Glomerular visceral epithelial cell (primary cell): ENCODE measurements at regions not wholly inside any gene's neighbourhood (a gene's known extent, or its start where the extent isn't known, plus 50 kb on each side); places are given as distances from the start of the nearest gene placed in this dataset.

Experiments
- DNase-seq: peaks from one replicate; pipeline ENCODE4 v3.0.0-alpha.2; 2016; ENCODE audit errors: extremely low spot score

- no peak for DNase-seq
Measured at GRCh38 chrX:25219480-25219879, 203.7 kb upstream of the ARX start.

- DNase-seq, result no peak
Measured at GRCh38 chrX:25213611-25214010, 197.8 kb upstream of the ARX start.

- DNase-seq, result no peak
Measured at GRCh38 chrX:25207803-25208475, 192.2 kb upstream of the ARX start.

- DNase-seq, result peak; percentile 44
Measured at GRCh38 chrX:25206778-25207177, 191.0 kb upstream of the ARX start.

GRCh38 chrX:25204182-25204581, 188.4 kb upstream of the ARX start:
- no peak for DNase-seq

GRCh38 chrX:25202827-25203226, 187.1 kb upstream of the ARX start:
- DNase-seq, result no peak

- DNase-seq, result no peak
Measured at GRCh38 chrX:25198891-25199290, 183.1 kb upstream of the ARX start.

GRCh38 chrX:25198253-25198652, 182.5 kb upstream of the ARX start:
- DNase-seq, result no peak

GRCh38 chrX:25196221-25196620, 180.5 kb upstream of the ARX start:
- no peak for DNase-seq

- no peak for DNase-seq
Measured at GRCh38 chrX:25191403-25191802, 175.6 kb upstream of the ARX start.

GRCh38 chrX:25181775-25182174, 166.0 kb upstream of the ARX start:
- no peak for DNase-seq

- DNase-seq, result no peak
Measured at GRCh38 chrX:25180242-25180641, 164.5 kb upstream of the ARX start.

GRCh38 chrX:25178555-25178954, 162.8 kb upstream of the ARX start:
- no peak for DNase-seq

- DNase-seq, result no peak
Measured at GRCh38 chrX:25175743-25176142, 160.0 kb upstream of the ARX start.

- DNase-seq, result no peak
Measured at GRCh38 chrX:25175171-25175570, 159.4 kb upstream of the ARX start.

- no peak for DNase-seq
Measured at GRCh38 chrX:25166546-25166945, 150.8 kb upstream of the ARX start.

- DNase-seq, result no peak
Measured at GRCh38 chrX:25166145-25166544, 150.4 kb upstream of the ARX start.

- peak; percentile 43 for DNase-seq
Measured at GRCh38 chrX:25158635-25159034, 142.9 kb upstream of the ARX start.

- no peak for DNase-seq
Measured at GRCh38 chrX:25156832-25157231, 141.1 kb upstream of the ARX start.

- DNase-seq, result peak; percentile 27
Measured at GRCh38 chrX:25156323-25156722, 140.6 kb upstream of the ARX start.

GRCh38 chrX:25154168-25154567, 138.4 kb upstream of the ARX start:
- DNase-seq, result no peak

GRCh38 chrX:25151749-25152148, 136.0 kb upstream of the ARX start:
- no peak for DNase-seq

- peak; percentile 49 for DNase-seq
Measured at GRCh38 chrX:25144043-25144940, 128.5 kb upstream of the ARX start.
